ENCODE measurements at regions not wholly inside any gene's neighbourhood (a gene's known extent, or its start where the extent isn't known, plus 50 kb on each side); places are given as distances from the start of the nearest gene placed in this dataset.
"Not testable (repeated sequence)": the region's sequence is repeated elsewhere in the genome, so short reads cannot be mapped to it uniquely, and the experiment has no call there.

DNA sequence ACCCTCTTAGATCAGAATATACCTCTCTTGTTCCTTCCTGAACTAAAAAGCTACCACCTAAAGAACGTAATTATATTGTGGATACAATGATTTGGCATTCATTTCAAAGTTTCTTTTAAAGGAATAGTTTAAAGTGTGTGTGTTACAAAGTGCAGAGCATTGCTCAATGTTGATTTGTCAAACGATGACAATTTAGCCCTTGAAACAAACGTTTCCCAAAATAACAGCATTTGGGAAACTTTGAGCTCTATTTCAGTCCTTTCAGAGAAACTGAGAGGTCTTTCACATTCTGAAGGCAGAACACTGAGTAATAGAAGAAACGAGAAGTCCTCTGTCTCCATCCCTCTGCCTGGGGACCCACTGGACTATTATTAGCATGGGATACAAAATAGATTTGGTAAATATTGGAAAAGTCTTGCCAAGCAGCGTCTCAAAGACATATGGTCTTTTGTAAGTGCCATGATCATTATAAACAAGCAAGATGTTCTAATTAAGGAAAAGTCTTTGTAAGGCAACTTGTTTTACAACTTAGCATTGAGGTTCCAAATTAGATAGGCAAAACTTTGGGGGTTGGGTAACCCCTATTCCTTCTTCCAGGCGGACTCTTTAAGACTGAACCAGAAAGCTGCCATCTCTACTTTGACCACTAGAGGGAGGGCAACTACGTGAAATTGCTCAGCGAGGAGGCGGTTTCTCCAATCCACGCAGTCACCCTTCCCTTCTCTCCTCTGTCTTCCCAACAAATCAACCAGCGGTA, 208.8 kb downstream of the RNF144B start:
- DNase-seq, result peak; percentile 70

DNA sequence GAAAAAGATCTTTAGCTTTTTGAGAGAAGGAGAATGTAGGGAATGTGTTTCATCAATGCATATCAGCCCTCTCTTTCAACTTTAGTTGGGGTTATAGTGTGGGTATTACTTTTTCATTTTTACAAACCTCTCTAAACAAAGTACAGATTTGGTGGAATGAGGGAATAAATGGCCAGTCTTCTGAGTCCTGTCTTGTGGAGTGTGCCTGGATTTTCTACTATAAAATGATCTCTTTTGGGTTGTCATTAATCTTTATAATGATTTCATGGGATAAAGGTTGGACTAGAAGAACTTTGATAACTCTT, 209.3 kb downstream of the RNF144B start:
- no peak for DNase-seq

GRCh38 chr6:18598551-18599264, 211.6 kb downstream of the RNF144B start:
- DNase-seq, result no peak

- no peak for DNase-seq
These were observed 213.1 kb downstream of the RNF144B start for GRCh38 chr6:18600255-18600654.

GRCh38 chr6:18601516-18602020, 214.4 kb downstream of the RNF144B start:
- peak; percentile 29 for DNase-seq

- no peak for DNase-seq
These were observed 215.8 kb downstream of the RNF144B start for GRCh38 chr6:18602931-18603330.

DNA sequence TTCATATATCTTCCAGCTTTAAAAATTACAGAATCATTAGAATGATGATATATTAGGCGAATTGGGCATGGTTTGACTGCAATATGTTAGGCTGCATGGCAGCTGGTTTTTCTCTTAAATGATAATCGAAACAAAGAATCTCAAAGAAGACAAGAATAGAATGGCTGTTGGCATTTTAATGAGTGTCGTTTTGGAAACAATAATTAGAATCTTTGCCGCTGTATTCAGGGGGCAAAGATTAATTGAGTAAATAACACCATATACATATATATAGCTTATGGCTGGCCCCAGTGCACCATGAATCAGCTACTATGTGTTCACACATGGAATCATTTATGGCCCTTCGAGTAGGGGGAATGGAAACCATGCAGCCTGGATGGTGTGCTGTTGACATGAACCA, 216.2 kb downstream of the RNF144B start:
- DNase-seq, result no peak

DNA sequence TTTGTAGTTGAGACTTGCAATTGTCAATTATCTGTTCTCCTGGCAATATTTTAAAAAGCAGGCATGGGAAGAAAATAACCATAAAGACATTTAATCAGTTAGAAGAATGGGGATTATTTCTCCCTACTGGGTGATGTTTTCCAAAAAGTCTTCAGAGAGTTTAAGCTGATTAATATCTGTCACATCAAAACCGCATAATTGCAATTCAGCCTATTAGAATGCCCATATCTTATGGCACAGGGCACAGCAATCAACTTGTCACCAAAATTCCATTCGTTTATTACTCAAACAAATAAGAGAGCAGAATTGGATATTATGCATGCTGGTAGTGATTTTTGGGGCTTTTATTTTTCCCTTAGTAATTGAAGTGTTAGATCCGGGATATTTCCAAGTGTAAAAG, 218.7 kb downstream of the RNF144B start:
- DNase-seq, result no peak

DNA sequence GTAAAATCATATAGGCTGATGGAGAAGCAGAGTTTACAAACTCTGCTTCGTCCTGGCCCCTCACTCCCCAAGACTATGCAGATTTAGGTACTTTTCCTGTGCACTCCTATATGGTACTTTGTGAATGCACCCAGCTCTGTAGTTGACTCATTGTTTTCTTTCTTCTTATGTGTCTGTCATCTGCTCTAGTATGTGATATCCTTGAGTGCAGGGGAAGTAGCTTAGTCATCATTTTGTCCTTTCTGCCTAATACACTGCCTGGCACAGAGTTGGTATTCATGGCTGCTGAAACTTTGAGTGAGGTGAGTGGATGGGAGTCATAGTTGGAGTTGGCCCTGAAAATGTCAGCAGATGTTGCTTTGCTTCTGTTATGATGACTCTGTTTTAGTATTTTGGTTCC, 222.6 kb downstream of the RNF144B start:
- DNase-seq, result no peak

- DNase-seq, result no peak
These were observed 226.3 kb downstream of the RNF144B start for GRCh38 chr6:18613319-18613925.

DNA sequence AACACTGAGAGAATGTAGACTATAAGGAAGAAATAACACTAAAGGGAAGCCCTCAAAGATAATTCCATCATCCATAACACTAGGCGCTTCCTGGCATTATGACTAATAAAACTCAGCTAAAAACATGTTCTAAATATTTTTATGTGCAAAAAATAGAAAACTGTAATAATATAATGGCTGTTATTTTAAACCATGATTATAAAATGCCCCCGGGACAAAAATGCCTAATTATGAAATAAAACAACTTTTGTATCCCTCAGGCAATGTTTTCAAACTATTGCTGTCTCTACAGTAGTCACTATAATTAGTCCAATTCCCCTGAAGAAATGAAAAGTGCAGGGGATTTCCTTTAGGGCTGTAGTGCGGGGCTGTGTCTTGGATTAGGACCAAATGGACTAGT, 242.4 kb downstream of the RNF144B start:
- no peak for DNase-seq

DNA sequence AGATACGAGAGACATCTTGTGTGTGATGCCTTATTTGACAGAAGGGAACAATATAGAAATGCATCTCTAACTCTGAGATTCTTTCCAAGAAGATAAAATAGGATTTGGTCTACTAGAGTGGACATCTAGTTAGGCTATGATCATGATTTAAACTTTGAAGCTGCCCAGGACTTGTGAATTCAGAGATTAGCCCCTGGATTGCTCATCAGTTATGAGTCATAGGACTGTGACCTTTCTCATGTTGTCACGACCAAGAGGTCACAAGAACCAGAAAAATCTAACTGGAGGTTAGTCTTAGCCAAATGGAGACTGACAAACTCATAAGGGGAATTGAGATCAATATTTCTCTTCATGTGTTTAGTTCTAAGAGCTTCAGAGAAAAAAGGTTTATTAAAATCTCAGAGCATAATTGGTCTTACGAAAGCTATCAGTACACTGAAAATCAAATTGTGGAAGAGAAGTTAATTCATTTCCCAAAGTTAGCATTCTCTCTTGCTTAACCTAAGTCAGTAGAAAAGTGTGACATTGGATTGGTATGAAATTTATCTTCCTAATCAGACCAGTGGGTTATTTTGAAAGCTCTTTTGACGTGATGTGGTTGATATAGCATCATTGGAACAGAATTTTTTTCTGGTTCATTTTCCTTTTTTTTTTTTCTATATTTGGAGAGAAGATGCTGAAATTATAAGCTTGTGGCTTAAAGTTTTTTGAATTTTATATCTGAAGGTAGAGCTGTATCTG, 245.7 kb downstream of the RNF144B start:
- DNase-seq, result no peak

DNA sequence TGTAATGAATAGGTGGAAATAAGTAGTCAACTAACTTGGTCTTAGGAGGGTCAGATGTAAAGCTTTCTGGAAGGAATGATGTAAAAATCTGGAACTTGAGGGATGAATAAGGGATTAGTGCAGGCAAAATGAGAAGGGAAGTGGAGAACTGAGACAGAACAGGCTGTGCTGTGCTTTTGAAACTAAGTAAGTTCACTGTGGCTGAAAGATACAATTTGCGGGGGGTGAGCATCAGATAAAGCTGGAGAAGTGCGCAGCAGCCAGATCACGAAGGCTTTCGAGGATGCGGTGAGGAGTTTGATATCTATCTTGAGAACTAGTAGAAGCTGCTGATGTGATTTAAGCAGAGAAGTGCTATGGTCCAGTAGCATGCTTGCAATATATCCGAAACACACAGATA, 247.8 kb downstream of the RNF144B start:
- no peak for DNase-seq

- no peak for DNase-seq
These were observed 253.0 kb downstream of the RNF144B start for GRCh38 chr6:18640134-18640533.

DNA sequence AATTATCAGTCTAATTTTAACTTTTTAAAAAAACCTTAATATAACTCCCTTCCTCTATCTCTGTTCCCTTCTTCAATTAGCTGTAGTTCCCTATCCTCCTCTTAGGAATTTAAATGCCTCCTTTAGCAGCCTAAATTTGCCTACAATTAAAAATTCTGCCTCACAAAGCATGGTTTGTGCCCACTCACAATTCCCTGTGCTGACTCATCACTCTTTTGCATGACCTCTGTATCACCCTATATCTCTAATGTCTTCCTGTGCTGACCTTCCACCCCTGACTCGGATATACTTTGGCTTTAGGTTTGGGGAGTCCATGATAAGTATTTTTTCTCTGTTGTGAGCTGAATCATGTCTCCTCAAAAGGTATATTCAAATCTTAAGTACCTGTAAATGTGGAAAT, 253.6 kb downstream of the RNF144B start:
- DNase-seq, result no peak

GRCh38 chr6:18654821-18655220, 267.7 kb downstream of the RNF144B start:
- no peak for DNase-seq

GRCh38 chr6:18656506-18656905, 269.4 kb downstream of the RNF144B start:
- DNase-seq, result no peak

DNA sequence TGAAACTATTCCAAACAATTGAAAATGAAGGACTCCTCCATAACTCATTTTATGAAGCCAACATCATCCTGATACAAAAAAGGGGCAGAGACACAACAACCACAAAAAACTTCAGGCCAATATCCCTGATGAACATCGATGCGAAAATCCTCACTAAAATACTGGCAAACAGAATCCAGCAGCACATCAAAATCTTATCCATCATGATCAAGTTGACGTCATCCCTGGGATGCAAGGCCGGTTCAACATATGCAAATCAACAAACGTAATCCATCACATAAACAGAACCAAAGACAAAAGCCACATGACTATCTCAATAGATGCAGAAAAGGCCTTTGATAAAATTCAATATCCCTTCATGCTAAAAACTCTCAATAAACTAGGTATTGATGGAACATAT, 272.8 kb downstream of the RNF144B start:
- DNase-seq, result not testable (repeated sequence)

DNA sequence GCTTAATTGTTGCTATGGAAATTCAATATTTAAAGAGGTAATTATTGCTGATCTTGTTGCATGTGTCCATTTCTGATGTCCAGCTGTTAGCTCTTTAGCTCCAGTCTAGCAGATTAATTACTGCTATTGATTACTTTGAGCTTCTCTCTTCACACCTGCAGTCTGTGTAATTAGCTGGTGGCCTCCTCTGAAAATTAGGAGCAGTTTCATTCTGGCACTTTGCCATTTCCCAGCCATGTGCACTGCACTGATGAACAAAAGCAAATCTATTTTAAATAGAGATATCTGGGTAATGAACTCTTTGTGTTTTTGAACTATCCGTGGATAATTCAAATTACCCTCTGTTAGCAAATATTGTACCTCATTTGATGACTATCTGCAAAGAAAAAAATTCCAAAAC, 275.9 kb downstream of the RNF144B start:
- no peak for DNase-seq

DNA sequence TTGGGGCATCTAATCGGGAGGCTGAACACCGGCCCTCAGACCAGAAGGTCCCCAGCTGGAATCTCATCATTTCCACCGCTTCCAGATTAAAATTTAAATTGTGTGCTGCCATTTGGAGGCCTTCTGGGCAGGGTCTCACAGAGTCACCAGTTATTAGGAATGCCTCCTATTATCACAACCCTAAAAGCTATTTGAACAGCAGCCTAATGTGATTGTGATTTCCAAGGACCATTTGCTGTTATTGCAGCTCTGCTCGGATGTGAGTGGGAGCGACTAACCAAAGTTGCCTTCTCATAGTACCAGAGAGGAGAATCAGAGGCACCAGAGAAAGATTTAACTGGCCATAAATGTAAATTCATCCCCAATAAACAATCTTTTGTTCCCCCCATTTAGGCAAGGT, 277.3 kb downstream of the RNF144B start:
- no peak for DNase-seq

DNA sequence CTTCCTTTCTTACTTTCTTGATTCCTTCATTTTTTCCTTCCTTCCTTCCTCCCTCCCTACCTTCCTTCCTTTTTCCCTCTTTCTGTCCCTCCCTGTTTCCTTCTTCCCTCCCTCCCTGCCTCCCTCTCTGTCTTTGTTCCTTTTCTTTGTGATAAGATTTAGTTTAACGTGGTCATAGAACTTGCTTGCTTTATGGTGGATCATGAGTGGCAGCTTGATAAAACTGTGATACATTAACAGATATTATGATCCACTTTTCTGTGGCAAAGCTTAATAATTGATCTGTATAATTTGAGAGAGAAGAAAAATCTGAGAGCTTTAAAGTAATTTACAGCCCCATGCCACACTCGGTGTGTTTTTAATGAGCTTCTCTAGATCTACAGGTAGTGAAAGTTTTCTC, 280.5 kb downstream of the RNF144B start:
- DNase-seq, result no peak

GRCh38 chr6:18668994-18669393, 281.8 kb downstream of the RNF144B start:
- DNase-seq, result no peak

GRCh38 chr6:18672852-18673251, 285.7 kb downstream of the RNF144B start:
- DNase-seq, result no peak

- no peak for DNase-seq
These were observed 287.2 kb downstream of the RNF144B start for GRCh38 chr6:18674346-18674745.

Data from DMS79 treated with DMSO at 0.1 percent for 48 hours (cell line).